SK-N-SH (cell line): ENCODE measurements at regions not wholly inside any gene's neighbourhood (a gene's known extent, or its start where the extent isn't known, plus 50 kb on each side); places are given as distances from the start of the nearest gene placed in this dataset.

Experiments
- CTCF ChIA-PET: fragments of 300-600, 350-600 bp; formaldehyde crosslinking; extraction: SDS; loops from one replicate; lab custom pipeline; 2021; lab: Yijun Ruan, JAX
- POLR2A ChIA-PET: fragments of 350-600 bp; sonication (Branson Sonifier 250); formaldehyde crosslinking; extraction: SDS; loops from one replicate; lab custom pipeline; 2020; ENCODE audit warnings: antibody characterized with exemption, inconsistent platforms; lab: Yijun Ruan, JAX
- DNase-seq: peaks from one replicate; pipeline ENCODE4 v3.0.0; 2012
- H2AFZ ChIP-seq: fragments of 200-600 bp; sonication (generic); 2 replicates; pipeline ENCODE4 v1.8.1; 2016; ENCODE audit warnings: antibody characterized with exemption, mild to moderate bottlenecking, low read depth
- H3F3A ChIP-seq: fragments of 200-600 bp; sonication (generic); replicated peaks from 2 replicates; pipeline ENCODE3; 2016; ENCODE audit warnings: antibody characterized with exemption, mild to moderate bottlenecking; ENCODE audit not compliant: insufficient read depth
- H3K27ac ChIP-seq, 2 experiments: fragments of 200-500 bp in 1 of 2; fragments of 200-600 bp in 1 of 2; sonication (Bioruptor generic) in 1 of 2; sonication (generic), shearing (Covaris generic) in 1 of 2; 2 replicates each; pipeline versions ENCODE4 v1.5.1 to v1.6.1; 2014 to 2016; ENCODE audit warnings: low read depth in 2 of 2, inconsistent platforms in 1 of 2, low read length in 1 of 2, mild to moderate bottlenecking in 1 of 2, mixed read lengths in 1 of 2
- H3K27me3 ChIP-seq: fragments of 200-600 bp; sonication (generic), shearing (Covaris generic); 2 replicates; pipeline ENCODE4 v1.6.1; 2016; ENCODE audit warnings: mixed run types; ENCODE audit not compliant: insufficient read depth
- H3K36me3 ChIP-seq, 2 experiments: fragments of 200-500 bp in 1 of 2; fragments of 200-600 bp in 1 of 2; sonication (Bioruptor generic) in 1 of 2; sonication (generic) in 1 of 2; replicated peaks in 1 of 2; 2 replicates each; pipeline versions ENCODE3 to v1.5.1; 2014 to 2016; ENCODE audit warnings: low read length in 1 of 2, mild to moderate bottlenecking in 1 of 2; ENCODE audit not compliant: insufficient read depth in 2 of 2, control insufficient read depth in 1 of 2
- H3K4me1 ChIP-seq, 2 experiments: fragments of 200-500 bp in 1 of 2; fragments of 200-600 bp in 1 of 2; sonication (Bioruptor generic) in 1 of 2; sonication (generic), shearing (Covaris generic) in 1 of 2; 2 replicates each; pipeline versions ENCODE4 v1.5.1 to v1.6.1; 2014 to 2016; ENCODE audit warnings: low read depth in 1 of 2, low read length in 1 of 2, mixed run types in 1 of 2; ENCODE audit not compliant: insufficient read depth in 2 of 2, control insufficient read depth in 1 of 2
- H3K4me2 ChIP-seq: fragments of 200-600 bp; sonication (generic), shearing (Covaris generic); 2 replicates; pipeline ENCODE4 v1.6.1; 2017; ENCODE audit warnings: mixed run types
- H3K4me3 ChIP-seq, 2 experiments: fragments of 200-500 bp in 1 of 2; fragments of 200-600 bp in 1 of 2; sonication (Bioruptor generic) in 1 of 2; sonication (generic), shearing (Covaris generic) in 1 of 2; 2 replicates each; pipeline versions ENCODE4 v1.5.1 to v1.8.1; 2014 to 2016; ENCODE audit warnings: low read depth in 2 of 2, inconsistent platforms in 1 of 2, low read length in 1 of 2, mild to moderate bottlenecking in 1 of 2, mixed read lengths in 1 of 2, moderate library complexity in 1 of 2
- H3K79me2 ChIP-seq: fragments of 200-600 bp; sonication (generic); 2 replicates; pipeline ENCODE4 v1.8.1; 2017; ENCODE audit warnings: mild to moderate bottlenecking; ENCODE audit not compliant: insufficient read depth
- H3K9ac ChIP-seq: fragments of 200-600 bp; sonication (generic); 2 replicates; pipeline ENCODE4 v1.6.1; 2017; ENCODE audit warnings: mixed run types
- H3K9me2 ChIP-seq: fragments of 200-600 bp; sonication (generic); 2 replicates; pipeline ENCODE4 v1.6.1; 2017; ENCODE audit warnings: mixed run types
- H3K9me3 ChIP-seq: fragments of 200-600 bp; sonication (generic); 2 replicates; pipeline ENCODE4 v1.6.1; 2017; ENCODE audit warnings: mixed run types, mild to moderate bottlenecking, moderate library complexity
- H4K20me1 ChIP-seq: fragments of 200-600 bp; sonication (generic); 2 replicates; pipeline ENCODE4 v1.6.1; 2017; ENCODE audit warnings: mild to moderate bottlenecking, mixed run types; ENCODE audit not compliant: insufficient read depth
- CHD2 ChIP-seq: fragments of 150-350 bp; IDR thresholded peaks from 2 replicates; pipeline ENCODE4 v1.6.1; 2018; ENCODE audit warnings: low read length; ENCODE audit not compliant: partially characterized antibody
- CTCF ChIP-seq: fragments of 200-600 bp; sonication (generic); IDR thresholded peaks from 2 replicates; pipeline ENCODE4 v1.6.1; 2017; ENCODE audit warnings: antibody characterized with exemption, mild to moderate bottlenecking, moderate library complexity
- EP300 ChIP-seq, 2 experiments: IDR thresholded peaks; 2 replicates each; pipeline versions ENCODE4 v1.4.0 to v1.6.1; 2012; ENCODE audit warnings: borderline replicate concordance in 1 of 2, low read depth in 1 of 2, low read length in 1 of 2
- FOSL2 ChIP-seq: IDR thresholded peaks from 2 replicates; pipeline ENCODE4 v1.4.0; 2012; ENCODE audit warnings: low read depth, mild to moderate bottlenecking, moderate library complexity, borderline replicate concordance
- FOXM1 ChIP-seq: IDR thresholded peaks from 2 replicates; pipeline ENCODE4 v1.4.0; 2012; ENCODE audit warnings: low read depth, mild to moderate bottlenecking
- JUND ChIP-seq: IDR thresholded peaks from 2 replicates; pipeline ENCODE4 v1.4.0; 2012
- MAX ChIP-seq: IDR thresholded peaks from 2 replicates; pipeline ENCODE4 v1.4.0; 2012; ENCODE audit warnings: low read depth
- MEF2A ChIP-seq: IDR thresholded peaks from 2 replicates; pipeline ENCODE4 v1.4.0; 2012; ENCODE audit warnings: low read depth, borderline replicate concordance
- MXI1 ChIP-seq: IDR thresholded peaks from 2 replicates; pipeline ENCODE4 v1.6.1; 2012; ENCODE audit warnings: mild to moderate bottlenecking, low read depth, low read length, improper control_type of control experiment
- NRF1 ChIP-seq: IDR thresholded peaks from 2 replicates; pipeline ENCODE4 v1.6.1; 2012; ENCODE audit warnings: low read depth, mild to moderate bottlenecking, low read length
- POLR2AphosphoS5 ChIP-seq: IDR thresholded peaks from 2 replicates; pipeline ENCODE4 v1.6.1; 2012; ENCODE audit warnings: low read depth, low read length
- RAD21 ChIP-seq: IDR thresholded peaks from 2 replicates; pipeline ENCODE4 v1.6.1; 2012; ENCODE audit warnings: mild to moderate bottlenecking, low read length
- RCOR1 ChIP-seq: fragments of 150-350 bp; IDR thresholded peaks from 2 replicates; pipeline ENCODE4 v1.6.1; 2017; ENCODE audit warnings: antibody characterized with exemption, low read length
- REST ChIP-seq: IDR thresholded peaks from 2 replicates; pipeline ENCODE4 v1.6.1; 2012; ENCODE audit warnings: mild to moderate bottlenecking, low read depth, low read length, moderate library complexity
- SIN3A ChIP-seq: IDR thresholded peaks from 2 replicates; pipeline ENCODE4 v1.6.1; 2012; ENCODE audit warnings: low read depth, mild to moderate bottlenecking, low read length, moderate library complexity, borderline replicate concordance
- TAF1 ChIP-seq: IDR thresholded peaks from 2 replicates; pipeline ENCODE4 v1.6.1; 2012; ENCODE audit warnings: low read depth, mild to moderate bottlenecking, low read length, moderate library complexity, borderline replicate concordance
- YY1 ChIP-seq: IDR thresholded peaks from 2 replicates; pipeline ENCODE4 v1.4.0; 2012; ENCODE audit warnings: low read depth, mild to moderate bottlenecking
- WGBS: methylation state at CpG from one replicate; pipeline ENCODE4 v1.1.6; 2017; ENCODE audit warnings: low lambda C conversion rate; 5-methylcytosine and 5-hydroxymethylcytosine counted together

GRCh38 chr20:40467703-40468411 is 221.2 kb downstream of the MAFB start:
- Histone ChIP-seq H3K79me2 (no peaks in the 10 kb centered on the region), H4K20me1 (no peaks in the 10 kb centered on the region), H3K27ac (no peak overlapping the region), H3K9me2 (no peaks in the 10 kb centered on the region), H3F3A (no peaks in the 10 kb centered on the region), H3K9ac (no peak overlapping the region), H3K36me3 (no peaks in the 10 kb centered on the region), H3K9me3 (no peaks in the 10 kb centered on the region), H2AFZ (no peak overlapping the region), H3K27me3 (no peaks in the 10 kb centered on the region), H3K4me2 (no peak overlapping the region)
- POLR2A ChIA-PET, result no interaction called here
- WGBS, result 44% methylated on average over 8 of the region's 8 CpGs
- TF ChIP-seq YY1 (no peak), SIN3A (no peak), REST (no peak), RCOR1 (no peak), TAF1 (no peak), CTCF (no peak), EP300 (IDR thresholded peaks at IDR 0.05; ENCODE audit: borderline replicate concordance in 1 of 2, low read depth in 1 of 2, low read length in 1 of 2) (no peak), NRF1 (no peak), JUND (no peak), MEF2A (no peak), FOSL2 (no peak), MXI1 (no peak), POLR2AphosphoS5 (no peak), RAD21 (no peak), MAX (no peak), CHD2 (no peak), FOXM1 (no peak)
- TF ChIP-seq, all 33 proteins: peak for 0
- CTCF ChIA-PET, result no interaction called here
- Histone ChIP-seq H3K4me1 (peaks cover 0 to 3% of the 10 kb centered on the region in 2 experiments; a peak in 1 of 4 replicates), H3K4me3 (no peak overlapping the region)
- DNase-seq, result no peak
